Tibial nerve (tissue), 4 donors: ENCODE measurements at regions not wholly inside any gene's neighbourhood (a gene's known extent, or its start where the extent isn't known, plus 50 kb on each side); places are given as distances from the start of the nearest gene placed in this dataset.
A peak's percentile ranks its signal among the peaks of the same experiment; 100 is the strongest.

Source experiments
- EP300 ChIP-seq, 2 donors: sonication (generic); formaldehyde crosslinking; IDR thresholded peaks; one replicate each; pipeline ENCODE4 v1.6.1; 2017; ENCODE audit warnings: antibody characterized with exemption in 2 of 2, mild to moderate bottlenecking in 1 of 2
- POLR2A ChIP-seq, 2 donors: fragments of 450-650 bp; IDR thresholded peaks; one replicate each; pipeline ENCODE4 v1.6.1; 2017; ENCODE audit warnings: antibody characterized with exemption in 2 of 2, mild to moderate bottlenecking in 2 of 2, moderate library complexity in 2 of 2
- TF ChIP-seq, protein P1 (sequence below), 5 experiments: fragments of 200-600 bp in 3 of 5; fragments of 450-650 bp in 2 of 5; sonication (generic) in 3 of 5; IDR thresholded peaks; one replicate each; pipeline ENCODE4 v1.5.1; 2016 to 2019; ENCODE audit warnings: antibody characterized with exemption in 5 of 5, mild to moderate bottlenecking in 3 of 5, moderate library complexity in 2 of 5

DNA sequence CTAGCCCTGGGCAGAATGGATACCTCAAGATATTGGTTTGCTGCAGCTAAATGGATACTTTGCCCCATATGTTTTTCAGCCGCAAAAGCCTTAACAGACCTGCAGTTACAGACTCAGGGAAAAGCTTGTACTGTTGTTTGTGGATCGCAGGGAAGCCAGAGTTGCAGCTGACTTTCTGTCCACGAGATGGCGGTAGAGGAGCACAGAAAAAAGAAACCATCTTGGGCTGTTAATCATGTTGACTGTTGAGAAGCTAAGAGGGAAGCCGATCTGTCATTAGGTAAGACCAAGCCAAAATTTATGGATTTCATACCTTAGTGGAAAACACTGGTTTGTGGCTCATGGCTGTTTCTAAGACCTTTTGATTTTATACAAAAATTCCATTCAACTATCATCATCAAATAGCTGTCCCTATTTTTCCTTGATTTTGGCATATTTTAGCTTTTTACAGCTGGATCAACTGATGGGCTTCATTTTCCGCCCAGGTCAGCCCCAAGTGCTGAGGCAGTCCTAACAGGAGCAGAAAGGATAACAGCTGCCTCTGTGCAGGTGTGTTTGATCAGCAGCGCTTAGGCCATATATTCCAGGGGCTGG lies 205.7 kb upstream of the ZPLD1 start:
- TF ChIP-seq EP300 (IDR thresholded peaks at IDR 0.05) = peak in 1 of 2 donors; percentile 10
- TF ChIP-seq, protein P1, sequence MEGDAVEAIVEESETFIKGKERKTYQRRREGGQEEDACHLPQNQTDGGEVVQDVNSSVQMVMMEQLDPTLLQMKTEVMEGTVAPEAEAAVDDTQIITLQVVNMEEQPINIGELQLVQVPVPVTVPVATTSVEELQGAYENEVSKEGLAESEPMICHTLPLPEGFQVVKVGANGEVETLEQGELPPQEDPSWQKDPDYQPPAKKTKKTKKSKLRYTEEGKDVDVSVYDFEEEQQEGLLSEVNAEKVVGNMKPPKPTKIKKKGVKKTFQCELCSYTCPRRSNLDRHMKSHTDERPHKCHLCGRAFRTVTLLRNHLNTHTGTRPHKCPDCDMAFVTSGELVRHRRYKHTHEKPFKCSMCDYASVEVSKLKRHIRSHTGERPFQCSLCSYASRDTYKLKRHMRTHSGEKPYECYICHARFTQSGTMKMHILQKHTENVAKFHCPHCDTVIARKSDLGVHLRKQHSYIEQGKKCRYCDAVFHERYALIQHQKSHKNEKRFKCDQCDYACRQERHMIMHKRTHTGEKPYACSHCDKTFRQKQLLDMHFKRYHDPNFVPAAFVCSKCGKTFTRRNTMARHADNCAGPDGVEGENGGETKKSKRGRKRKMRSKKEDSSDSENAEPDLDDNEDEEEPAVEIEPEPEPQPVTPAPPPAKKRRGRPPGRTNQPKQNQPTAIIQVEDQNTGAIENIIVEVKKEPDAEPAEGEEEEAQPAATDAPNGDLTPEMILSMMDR (IDR thresholded peaks at IDR 0.05) = peak; percentile 83 to 92 (median 89)
- no peak for TF ChIP-seq POLR2A (IDR thresholded peaks at IDR 0.05)
